ENCODE measurements at regions not wholly inside any gene's neighbourhood (a gene's known extent, or its start where the extent isn't known, plus 50 kb on each side); places are given as distances from the start of the nearest gene placed in this dataset.

DNA sequence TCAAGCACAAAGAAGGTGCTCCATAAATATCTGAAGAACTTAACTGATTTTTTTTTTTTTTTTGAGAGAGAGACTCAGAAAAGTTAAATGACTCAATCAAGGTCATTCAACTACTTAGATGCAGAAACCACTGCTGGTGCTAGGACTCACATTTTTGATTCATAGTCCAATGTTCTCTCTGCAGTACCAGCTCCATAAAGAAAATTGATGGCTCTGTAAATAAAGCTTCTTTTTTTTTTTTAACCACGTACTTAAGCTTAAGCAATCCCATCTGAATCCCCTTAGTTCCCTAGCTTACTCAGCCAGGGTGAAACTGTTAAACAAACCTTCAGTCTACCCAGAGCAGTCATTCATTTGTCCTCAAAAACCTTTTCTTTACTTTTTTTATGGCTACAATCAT, 657.0 kb upstream of the WWC1 start:
- Histone ChIP-seq H3F3A (ENCODE audit: insufficient read depth) (no peaks in the 10 kb centered on the region), H3K4me2 (ENCODE audit: low read depth, low read length, poor library complexity, severe bottlenecking) (no peak overlapping the region), H3K79me2 (ENCODE audit: insufficient read depth, low read length) (no peaks in the 10 kb centered on the region), H3K27me3 (ENCODE audit: low read length) (no peaks in the 10 kb centered on the region), H4K20me1 (ENCODE audit: low read depth, low read length) (no peaks in the 10 kb centered on the region), H2AFZ (ENCODE audit: low read depth, low read length, severe bottlenecking) (no peak overlapping the region), H3K9me3 (ENCODE audit: insufficient read depth, low read length) (no peaks in the 10 kb centered on the region), H3K27ac (ENCODE audit: low read depth, low read length) (no peak overlapping the region), H3K36me3 (ENCODE audit: low read length) (no peaks in the 10 kb centered on the region), H3K9me2 (replicated peaks; ENCODE audit: insufficient read depth, low read length) (no peaks in the 10 kb centered on the region), H3K9ac (ENCODE audit: low read length) (no peak overlapping the region), H3K4me3 (ENCODE audit: insufficient read depth, low read length, poor library complexity, severe bottlenecking) (no peak overlapping the region)
- no peak for TF ChIP-seq EZH2phosphoT487 (conservative IDR thresholded peaks at IDR 0.05; ENCODE audit: low read length)
- TF ChIP-seq, protein P1, sequence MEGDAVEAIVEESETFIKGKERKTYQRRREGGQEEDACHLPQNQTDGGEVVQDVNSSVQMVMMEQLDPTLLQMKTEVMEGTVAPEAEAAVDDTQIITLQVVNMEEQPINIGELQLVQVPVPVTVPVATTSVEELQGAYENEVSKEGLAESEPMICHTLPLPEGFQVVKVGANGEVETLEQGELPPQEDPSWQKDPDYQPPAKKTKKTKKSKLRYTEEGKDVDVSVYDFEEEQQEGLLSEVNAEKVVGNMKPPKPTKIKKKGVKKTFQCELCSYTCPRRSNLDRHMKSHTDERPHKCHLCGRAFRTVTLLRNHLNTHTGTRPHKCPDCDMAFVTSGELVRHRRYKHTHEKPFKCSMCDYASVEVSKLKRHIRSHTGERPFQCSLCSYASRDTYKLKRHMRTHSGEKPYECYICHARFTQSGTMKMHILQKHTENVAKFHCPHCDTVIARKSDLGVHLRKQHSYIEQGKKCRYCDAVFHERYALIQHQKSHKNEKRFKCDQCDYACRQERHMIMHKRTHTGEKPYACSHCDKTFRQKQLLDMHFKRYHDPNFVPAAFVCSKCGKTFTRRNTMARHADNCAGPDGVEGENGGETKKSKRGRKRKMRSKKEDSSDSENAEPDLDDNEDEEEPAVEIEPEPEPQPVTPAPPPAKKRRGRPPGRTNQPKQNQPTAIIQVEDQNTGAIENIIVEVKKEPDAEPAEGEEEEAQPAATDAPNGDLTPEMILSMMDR (IDR thresholded peaks at IDR 0.05; ENCODE audit: insufficient read depth, low read length, poor library complexity, severe bottlenecking): no peak

DNA sequence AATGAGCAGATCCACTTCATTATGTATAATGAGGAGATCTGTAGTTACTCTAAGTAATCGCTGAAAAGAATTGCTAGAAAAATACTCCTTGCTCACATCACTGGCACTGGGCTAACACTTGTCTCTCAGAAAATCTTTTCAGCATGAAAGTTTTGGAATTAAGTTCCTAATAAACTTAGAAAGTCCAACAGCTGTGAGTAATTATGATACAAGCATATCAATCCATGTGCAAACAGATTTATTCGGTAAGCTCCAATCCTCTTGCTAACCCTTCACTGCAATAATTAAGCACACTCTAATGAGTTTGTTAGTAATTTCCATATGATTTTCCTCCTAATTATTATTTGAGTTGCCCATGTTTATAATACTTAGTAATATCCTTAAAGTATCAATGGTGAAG, 652.6 kb upstream of the WWC1 start:
- no peaks in the 10 kb centered on the region for H3K9me2 ChIP-seq (replicated peaks; ENCODE audit: insufficient read depth, low read length)
- no peaks in the 10 kb centered on the region for H3K36me3 ChIP-seq (ENCODE audit: low read length)
- H3K4me3 ChIP-seq (ENCODE audit: insufficient read depth, low read length, poor library complexity, severe bottlenecking): no peak overlapping the region
- H3K27me3 ChIP-seq (ENCODE audit: low read length): no peaks in the 10 kb centered on the region
- H3K9me3 ChIP-seq (ENCODE audit: insufficient read depth, low read length): no peaks in the 10 kb centered on the region
- no peak overlapping the region for H2AFZ ChIP-seq (ENCODE audit: low read depth, low read length, severe bottlenecking)
- H3K27ac ChIP-seq (ENCODE audit: low read depth, low read length): no peak overlapping the region
- H3K79me2 ChIP-seq (ENCODE audit: insufficient read depth, low read length): no peaks in the 10 kb centered on the region
- no peaks in the 10 kb centered on the region for H3F3A ChIP-seq (ENCODE audit: insufficient read depth)
- no peak for TF ChIP-seq EZH2phosphoT487 (conservative IDR thresholded peaks at IDR 0.05; ENCODE audit: low read length)
- TF ChIP-seq, protein P1 (IDR thresholded peaks at IDR 0.05; ENCODE audit: insufficient read depth, low read length, poor library complexity, severe bottlenecking): no peak
- no peak overlapping the region for H3K4me2 ChIP-seq (ENCODE audit: low read depth, low read length, poor library complexity, severe bottlenecking)
- no peak overlapping the region for H3K9ac ChIP-seq (ENCODE audit: low read length)
- no peaks in the 10 kb centered on the region for H4K20me1 ChIP-seq (ENCODE audit: low read depth, low read length)

DNA sequence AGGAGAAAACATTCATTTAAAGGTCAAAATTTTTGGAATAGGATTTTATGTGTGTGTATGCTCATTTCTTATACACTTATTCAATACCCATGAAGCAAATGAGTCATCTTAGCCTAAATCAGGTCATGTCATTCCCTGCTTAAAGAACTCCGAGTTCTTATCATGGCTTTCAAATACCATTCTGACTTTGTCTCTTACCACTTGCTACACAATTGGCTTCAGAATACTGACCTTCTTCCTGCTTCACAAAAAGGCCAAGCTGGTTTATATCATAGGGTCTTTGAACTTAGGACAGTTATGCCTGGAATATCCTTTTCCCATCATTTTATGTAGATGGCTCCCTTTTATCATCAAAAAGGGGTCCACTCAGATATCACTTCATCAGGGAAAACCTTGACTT, 652.2 kb upstream of the WWC1 start:
- H3K9ac ChIP-seq (ENCODE audit: low read length): no peak overlapping the region
- H3K9me3 ChIP-seq (ENCODE audit: insufficient read depth, low read length): no peaks in the 10 kb centered on the region
- no peak overlapping the region for H2AFZ ChIP-seq (ENCODE audit: low read depth, low read length, severe bottlenecking)
- H3K9me2 ChIP-seq (replicated peaks; ENCODE audit: insufficient read depth, low read length): no peaks in the 10 kb centered on the region
- H3K27ac ChIP-seq (ENCODE audit: low read depth, low read length): no peak overlapping the region
- H4K20me1 ChIP-seq (ENCODE audit: low read depth, low read length): no peaks in the 10 kb centered on the region
- H3K36me3 ChIP-seq (ENCODE audit: low read length): no peaks in the 10 kb centered on the region
- H3K79me2 ChIP-seq (ENCODE audit: insufficient read depth, low read length): no peaks in the 10 kb centered on the region
- no peaks in the 10 kb centered on the region for H3F3A ChIP-seq (ENCODE audit: insufficient read depth)
- TF ChIP-seq, protein P1 (IDR thresholded peaks at IDR 0.05; ENCODE audit: insufficient read depth, low read length, poor library complexity, severe bottlenecking): no peak
- no peak for TF ChIP-seq EZH2phosphoT487 (conservative IDR thresholded peaks at IDR 0.05; ENCODE audit: low read length)
- no peaks in the 10 kb centered on the region for H3K27me3 ChIP-seq (ENCODE audit: low read length)
- no peak overlapping the region for H3K4me3 ChIP-seq (ENCODE audit: insufficient read depth, low read length, poor library complexity, severe bottlenecking)
- H3K4me2 ChIP-seq (ENCODE audit: low read depth, low read length, poor library complexity, severe bottlenecking): no peak overlapping the region

DNA sequence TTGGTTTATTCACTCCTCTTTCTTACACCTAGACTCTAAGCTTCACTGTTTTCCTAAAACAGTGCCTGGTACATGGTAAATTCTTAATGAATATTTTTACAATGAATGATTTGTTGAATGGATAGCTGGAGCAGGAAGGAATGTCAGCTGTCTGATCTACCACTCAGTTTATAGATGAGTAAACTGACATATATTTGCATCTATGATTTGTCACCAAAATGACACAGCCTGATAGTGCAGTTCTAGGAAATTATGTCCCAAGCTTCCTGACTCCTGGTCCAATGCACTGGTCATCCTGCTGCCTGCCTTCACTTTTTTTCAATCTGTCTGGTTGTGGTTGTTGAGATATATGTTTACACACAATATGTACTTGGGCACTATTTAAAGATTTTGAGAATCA, 651.7 kb upstream of the WWC1 start:
- Histone ChIP-seq H3K79me2 (ENCODE audit: insufficient read depth, low read length) (no peaks in the 10 kb centered on the region), H3K36me3 (ENCODE audit: low read length) (no peaks in the 10 kb centered on the region), H3K27ac (ENCODE audit: low read depth, low read length) (no peak overlapping the region), H3K9me3 (ENCODE audit: insufficient read depth, low read length) (no peaks in the 10 kb centered on the region), H3K4me2 (ENCODE audit: low read depth, low read length, poor library complexity, severe bottlenecking) (no peak overlapping the region), H3K9me2 (replicated peaks; ENCODE audit: insufficient read depth, low read length) (no peaks in the 10 kb centered on the region), H3K9ac (ENCODE audit: low read length) (no peak overlapping the region), H3F3A (ENCODE audit: insufficient read depth) (no peaks in the 10 kb centered on the region), H2AFZ (ENCODE audit: low read depth, low read length, severe bottlenecking) (no peak overlapping the region), H3K27me3 (ENCODE audit: low read length) (no peaks in the 10 kb centered on the region), H4K20me1 (ENCODE audit: low read depth, low read length) (no peaks in the 10 kb centered on the region), H3K4me3 (ENCODE audit: insufficient read depth, low read length, poor library complexity, severe bottlenecking) (no peak overlapping the region)
- TF ChIP-seq, protein P1 (IDR thresholded peaks at IDR 0.05; ENCODE audit: insufficient read depth, low read length, poor library complexity, severe bottlenecking): no peak
- TF ChIP-seq EZH2phosphoT487 (conservative IDR thresholded peaks at IDR 0.05; ENCODE audit: low read length): no peak

Data from SU-DHL-6 (cell line).